ENCODE measurements at regions not wholly inside any gene's neighbourhood (a gene's known extent, or its start where the extent isn't known, plus 50 kb on each side); places are given as distances from the start of the nearest gene placed in this dataset.

DNA sequence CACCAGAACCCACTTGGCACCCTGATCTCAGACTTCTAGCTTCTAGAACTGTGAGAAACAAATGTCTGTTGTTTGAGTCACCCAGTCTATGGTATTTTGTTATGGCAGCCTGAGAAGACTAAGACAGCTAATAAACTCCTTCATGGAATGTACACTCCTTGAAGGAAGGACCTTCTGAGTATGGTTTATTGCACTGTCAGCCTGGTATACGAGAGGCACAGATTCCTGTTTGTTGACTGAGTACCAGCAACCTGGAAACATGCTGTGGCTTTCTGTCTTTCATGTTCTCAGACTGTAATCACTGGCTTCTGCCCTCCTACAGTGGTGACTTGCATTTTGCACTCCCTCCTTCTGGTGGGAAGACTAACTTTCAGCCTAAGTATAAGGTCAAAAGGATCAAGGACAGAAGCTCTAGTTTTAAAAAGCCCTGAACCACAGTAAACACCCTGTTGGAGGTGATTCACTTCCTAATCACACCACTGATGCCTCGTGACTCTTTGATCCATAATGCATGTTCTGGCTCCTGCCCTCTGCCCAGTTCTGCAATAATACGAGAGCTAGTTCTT lies 319.0 kb upstream of the NPSR1 start:
- H3K9me3 ChIP-seq: no peaks in the 10 kb centered on the region
- no peak for ATAC-seq
- H3K4me1 ChIP-seq: no peaks in the 10 kb centered on the region
- intact Hi-C loops (cut with DNase I): no loop called here
- H3K27me3 ChIP-seq (ENCODE audit: low read depth): no peaks in the 10 kb centered on the region
- no peak overlapping the region for H3K27ac ChIP-seq
- H3K4me3 ChIP-seq: no peak overlapping the region
- H3K36me3 ChIP-seq: no peaks in the 10 kb centered on the region
- no peak for DNase-seq
- no peak for TF ChIP-seq CTCF (IDR thresholded peaks at IDR 0.05)

- DNase-seq (no peak), ATAC-seq (no peak)
- H3K4me1 ChIP-seq: no peaks in the 10 kb centered on the region
- TF ChIP-seq CTCF (IDR thresholded peaks at IDR 0.05): no peak
- H3K4me3 ChIP-seq: no peak overlapping the region
- no peaks in the 10 kb centered on the region for H3K36me3 ChIP-seq
- intact Hi-C loops (cut with DNase I): no loop called here
- no peaks in the 10 kb centered on the region for H3K27me3 ChIP-seq (ENCODE audit: low read depth)
- no peak overlapping the region for H3K27ac ChIP-seq
- no peaks in the 10 kb centered on the region for H3K9me3 ChIP-seq
Observed at GRCh38 chr7:34341326-34341725, 316.7 kb upstream of the NPSR1 start.

GRCh38 chr7:34342387-34342786 lies 315.6 kb upstream of the NPSR1 start:
- Histone ChIP-seq H3K4me3 (no peak overlapping the region), H3K27ac (no peak overlapping the region), H3K27me3 (ENCODE audit: low read depth) (no peaks in the 10 kb centered on the region), H3K9me3 (no peaks in the 10 kb centered on the region), H3K4me1 (no peaks in the 10 kb centered on the region), H3K36me3 (no peaks in the 10 kb centered on the region)
- intact Hi-C loops (cut with DNase I): no loop called here
- TF ChIP-seq CTCF (IDR thresholded peaks at IDR 0.05): no peak
- DNase-seq (no peak), ATAC-seq (no peak)

DNA sequence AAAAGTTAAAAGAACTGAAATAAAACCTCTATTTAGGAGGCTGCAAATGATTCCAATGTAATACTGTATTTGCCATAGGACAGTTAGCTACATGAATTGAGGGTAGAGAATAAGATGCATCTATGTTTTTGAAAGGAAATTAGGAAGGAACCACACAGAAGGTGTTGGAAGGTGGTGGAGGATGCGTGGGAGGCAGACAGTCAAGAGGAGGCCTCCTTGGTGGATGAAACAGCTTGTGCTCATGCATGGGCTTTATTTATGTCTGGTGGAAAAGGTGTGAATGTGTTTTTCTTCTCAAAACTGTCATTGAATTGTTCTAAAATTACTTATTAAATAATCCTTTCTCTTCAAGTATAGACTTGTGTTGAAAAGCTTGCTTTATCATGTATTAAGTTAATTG lies 314.4 kb upstream of the NPSR1 start:
- H3K27me3 ChIP-seq (ENCODE audit: low read depth): no peaks in the 10 kb centered on the region
- no peak overlapping the region for H3K27ac ChIP-seq
- H3K9me3 ChIP-seq: no peaks in the 10 kb centered on the region
- no peak for DNase-seq
- intact Hi-C loops (cut with DNase I): no loop called here
- TF ChIP-seq CTCF (IDR thresholded peaks at IDR 0.05): no peak
- ATAC-seq: no peak
- no peaks in the 10 kb centered on the region for H3K4me1 ChIP-seq
- H3K4me3 ChIP-seq: no peak overlapping the region
- no peaks in the 10 kb centered on the region for H3K36me3 ChIP-seq

- Histone ChIP-seq H3K27me3 (ENCODE audit: low read depth) (no peaks in the 10 kb centered on the region), H3K36me3 (no peaks in the 10 kb centered on the region), H3K4me1 (no peaks in the 10 kb centered on the region), H3K9me3 (no peaks in the 10 kb centered on the region), H3K4me3 (no peak overlapping the region), H3K27ac (no peak overlapping the region)
- intact Hi-C loops (cut with DNase I): no loop called here
- ATAC-seq: no peak
- no peak for DNase-seq
- no peak for TF ChIP-seq CTCF (IDR thresholded peaks at IDR 0.05)
Observed at GRCh38 chr7:34354011-34354410, 304.0 kb upstream of the NPSR1 start.

DNA sequence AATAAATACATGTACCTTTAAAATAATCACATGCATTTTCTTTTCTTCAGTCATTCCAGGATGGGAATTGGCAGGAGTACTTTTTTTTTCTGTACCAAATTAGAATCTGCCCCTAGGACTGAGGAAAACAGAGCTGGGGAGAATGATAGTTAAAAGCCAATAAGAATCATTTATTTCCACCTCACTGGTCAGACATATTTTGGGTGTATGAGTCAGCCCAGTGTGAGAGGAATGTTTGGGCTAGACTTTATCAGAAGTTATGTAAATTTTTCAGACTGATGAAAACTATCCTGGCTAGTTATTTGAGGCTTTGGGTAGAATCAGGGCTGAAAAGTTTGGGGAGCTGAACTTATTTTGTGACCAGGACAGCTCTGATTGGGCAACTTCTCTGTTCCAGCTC lies 303.1 kb upstream of the NPSR1 start:
- DNase-seq (no peak), ATAC-seq (no peak)
- Histone ChIP-seq H3K36me3 (no peaks in the 10 kb centered on the region), H3K27ac (no peak overlapping the region), H3K27me3 (ENCODE audit: low read depth) (no peaks in the 10 kb centered on the region), H3K9me3 (no peaks in the 10 kb centered on the region), H3K4me1 (no peaks in the 10 kb centered on the region), H3K4me3 (no peak overlapping the region)
- no peak for TF ChIP-seq CTCF (IDR thresholded peaks at IDR 0.05)
- intact Hi-C loops (cut with DNase I): no loop called here
